Adrenal gland (tissue), 9 donors: ENCODE measurements at regions not wholly inside any gene's neighbourhood (a gene's known extent, or its start where the extent isn't known, plus 50 kb on each side); places are given as distances from the start of the nearest gene placed in this dataset.

Experiments
- DNase-seq, 7 donors: peaks; one replicate each; pipeline ENCODE4 v3.0.0-alpha.2; 2019 to 2020
- H3K27ac ChIP-seq, 5 donors: fragments of 200-600 bp; sonication (generic) in 4 of 5; 1 replicate in 3 of 5; 2 replicates in 2 of 5; pipeline versions ENCODE4 v1.5.1 to v1.8.0; 2016 to 2020; ENCODE audit warnings: mild to moderate bottlenecking in 1 of 5
- H3K27me3 ChIP-seq: fragments of 200-600 bp; 2 replicates; pipeline ENCODE4 v1.8.0; 2021
- H3K36me3 ChIP-seq, 2 donors: fragments of 200-600 bp; replicated peaks in 1 of 2; 1 replicate in 1 of 2; 2 replicates in 1 of 2; pipeline versions ENCODE4 v1.5.1 to v1.8.0; 2018 to 2022
- H3K4me1 ChIP-seq, 2 donors: fragments of 200-600 bp; replicated peaks in 1 of 2; 1 replicate in 1 of 2; 2 replicates in 1 of 2; pipeline versions ENCODE4 v1.5.1 to v1.8.0; 2018 to 2021
- H3K4me3 ChIP-seq, 4 donors: fragments of 200-600 bp; sonication (generic) in 3 of 4; one replicate each; pipeline ENCODE4 v1.5.1; 2016 to 2018
- H3K9me3 ChIP-seq, 3 donors: fragments of 200-600 bp; sonication (generic) in 1 of 3; replicated peaks in 1 of 3; 1 replicate in 2 of 3; 2 replicates in 1 of 3; pipeline versions ENCODE4 v1.5.1 to v1.8.0; 2016 to 2021
- POLR2A ChIP-seq, 2 donors: fragments of 450-650 bp; IDR thresholded peaks; one replicate each; pipeline ENCODE4 v1.6.1; 2017; ENCODE audit warnings: antibody characterized with exemption in 2 of 2, mild to moderate bottlenecking in 2 of 2, moderate library complexity in 1 of 2
- WGBS, 4 donors: extraction: QIAGEN DNeasy Blood & Tissue Kit in 2 of 4; methylation state at CpG; one replicate each; pipeline versions ENCODE4 v1.1.5 to v1.1.7; 2013 to 2017; 5-methylcytosine and 5-hydroxymethylcytosine counted together
- intact Hi-C, 2 donors: fragments of 100-400 bp; cut with DNase I; formaldehyde crosslinking; loops; one replicate each; pipeline versions ENCODE4 v1.14.1 to v1.15.0; 2022 to 2023
- TF ChIP-seq, protein P1 (sequence below), 6 experiments: fragments of 450-650 bp in 4 of 6; fragments of 200-600 bp in 2 of 6; sonication (generic) in 1 of 6; IDR thresholded peaks; 1 replicate in 5 of 6; 2 replicates in 1 of 6; pipeline versions ENCODE4 v1.5.1 to v1.8.0; 2016 to 2021; ENCODE audit warnings: antibody characterized with exemption in 6 of 6, mild to moderate bottlenecking in 2 of 6, moderate library complexity in 1 of 6
- donor health status: healthy with polysubstance abuse.
- donor health status: Bipolar disorder and iron deficiency.
- donor health status: DM: yes; HTN: yes; CAD: no.
- donor health status: DM: no; HTN: no; CAD: no.
- donor health status: DM: no; HTN: no; CAD: no.

DNA sequence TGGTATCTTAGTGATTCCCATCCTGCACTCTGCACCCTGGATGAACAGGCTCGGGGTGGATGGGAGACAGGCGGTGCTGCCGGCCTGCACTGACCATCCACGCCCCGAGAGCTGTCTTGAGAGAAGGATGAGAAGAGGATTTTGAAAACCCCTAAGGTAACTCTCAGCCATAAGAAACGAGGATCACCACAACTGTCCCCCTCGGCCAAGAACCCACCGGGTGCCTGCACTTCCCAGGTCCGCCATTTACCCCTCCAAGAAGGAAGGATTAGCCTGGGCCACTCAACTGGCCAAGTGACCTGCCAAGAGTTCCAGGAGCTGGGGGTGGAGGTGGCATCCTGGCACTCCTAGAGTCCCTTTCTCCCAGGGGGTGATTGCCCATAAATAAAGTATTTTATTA is 302.4 kb upstream of the TNRC6C start:
- intact Hi-C loops = no loop called here
- Histone ChIP-seq H3K9me3 (peaks cover 0 to 5% (median 0%) of the 10 kb centered on the region in 3 donors), H3K4me3 (no peak overlapping the region), H3K27ac (no peak overlapping the region), H3K36me3 (no peaks in the 10 kb centered on the region), H3K27me3 (peaks cover 18% of the 10 kb centered on the region), H3K4me1 (no peaks in the 10 kb centered on the region)
- no peak for TF ChIP-seq POLR2A (IDR thresholded peaks at IDR 0.05)
- TF ChIP-seq, protein P1, sequence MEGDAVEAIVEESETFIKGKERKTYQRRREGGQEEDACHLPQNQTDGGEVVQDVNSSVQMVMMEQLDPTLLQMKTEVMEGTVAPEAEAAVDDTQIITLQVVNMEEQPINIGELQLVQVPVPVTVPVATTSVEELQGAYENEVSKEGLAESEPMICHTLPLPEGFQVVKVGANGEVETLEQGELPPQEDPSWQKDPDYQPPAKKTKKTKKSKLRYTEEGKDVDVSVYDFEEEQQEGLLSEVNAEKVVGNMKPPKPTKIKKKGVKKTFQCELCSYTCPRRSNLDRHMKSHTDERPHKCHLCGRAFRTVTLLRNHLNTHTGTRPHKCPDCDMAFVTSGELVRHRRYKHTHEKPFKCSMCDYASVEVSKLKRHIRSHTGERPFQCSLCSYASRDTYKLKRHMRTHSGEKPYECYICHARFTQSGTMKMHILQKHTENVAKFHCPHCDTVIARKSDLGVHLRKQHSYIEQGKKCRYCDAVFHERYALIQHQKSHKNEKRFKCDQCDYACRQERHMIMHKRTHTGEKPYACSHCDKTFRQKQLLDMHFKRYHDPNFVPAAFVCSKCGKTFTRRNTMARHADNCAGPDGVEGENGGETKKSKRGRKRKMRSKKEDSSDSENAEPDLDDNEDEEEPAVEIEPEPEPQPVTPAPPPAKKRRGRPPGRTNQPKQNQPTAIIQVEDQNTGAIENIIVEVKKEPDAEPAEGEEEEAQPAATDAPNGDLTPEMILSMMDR (IDR thresholded peaks at IDR 0.05) = no peak
- DNase-seq = no peak
- 68 to 93% (median 85%) methylated on average over 4 to 9 of the region's 9 CpGs for WGBS, 4 donors

DNA sequence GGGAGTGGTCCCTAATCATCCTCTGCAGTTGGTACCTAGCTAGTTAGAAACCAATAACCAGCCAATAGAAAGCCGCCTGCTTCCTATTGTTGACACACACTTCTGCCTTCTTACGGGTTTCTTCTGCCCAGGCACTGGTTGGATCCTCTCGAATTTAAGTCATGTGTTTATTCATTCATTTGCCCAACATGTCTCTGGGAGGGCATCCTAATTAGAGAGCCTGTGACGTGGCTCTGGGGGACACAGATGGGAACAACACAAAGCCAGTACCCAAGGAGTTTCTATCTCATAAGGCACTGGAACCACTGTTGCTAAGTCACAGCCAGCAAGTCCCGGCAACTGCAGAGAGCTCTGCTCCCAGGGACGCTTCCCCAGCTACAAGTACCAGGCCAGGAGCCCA is 300.7 kb upstream of the TNRC6C start:
- Histone ChIP-seq H3K36me3 (no peaks in the 10 kb centered on the region), H3K27ac (no peak overlapping the region), H3K4me3 (no peak overlapping the region), H3K27me3 (peaks cover 18% of the 10 kb centered on the region), H3K4me1 (no peaks in the 10 kb centered on the region), H3K9me3 (peaks cover 0 to 5% (median 0%) of the 10 kb centered on the region in 3 donors)
- WGBS, 4 donors = 79 to 87% (median 80%) methylated on average over 6 of the region's 6 CpGs
- TF ChIP-seq, protein P1 (IDR thresholded peaks at IDR 0.05) = no peak
- no peak for TF ChIP-seq POLR2A (IDR thresholded peaks at IDR 0.05)
- intact Hi-C loops = no loop called here
- no peak for DNase-seq

DNA sequence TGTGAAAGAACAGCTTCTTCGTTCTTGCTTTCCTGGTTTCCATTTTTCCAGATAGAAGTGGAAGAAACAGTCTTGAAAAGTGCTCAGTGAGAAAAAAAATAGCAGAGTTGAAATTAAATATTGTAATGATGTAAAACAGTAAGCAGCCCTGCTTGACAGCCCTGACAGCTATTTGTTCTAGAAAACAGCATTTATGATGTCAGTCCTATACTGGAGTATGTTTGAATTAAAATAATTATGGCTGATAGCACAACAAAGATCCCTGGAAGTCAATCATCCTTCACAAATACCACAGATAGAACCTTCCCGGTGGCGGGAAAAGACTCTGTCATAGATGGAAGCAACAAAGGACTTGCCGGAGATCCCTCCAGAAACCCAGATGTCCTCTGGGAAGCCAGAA is 298.0 kb upstream of the TNRC6C start:
- intact Hi-C loops = no loop called here
- no peaks in the 10 kb centered on the region for H3K4me1 ChIP-seq

DNA sequence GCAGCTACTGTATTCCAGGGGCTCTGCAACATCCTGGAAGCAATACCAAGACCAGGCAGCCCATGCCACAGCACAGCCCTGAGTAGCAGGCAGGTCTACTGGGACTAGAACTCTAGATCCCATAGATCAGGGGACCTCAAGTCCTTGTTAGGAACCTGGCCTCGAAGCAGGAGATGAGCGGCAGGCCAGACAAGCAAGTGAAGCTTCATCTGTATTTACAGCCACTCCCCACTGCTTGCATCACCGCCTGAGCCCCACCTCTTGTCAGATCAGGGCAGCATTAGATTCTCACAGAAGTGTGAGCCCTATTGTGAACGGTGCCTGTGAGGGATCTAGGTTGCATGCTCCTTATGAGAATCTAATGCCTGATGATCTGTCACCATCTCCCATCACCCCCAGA is 295.7 kb upstream of the TNRC6C start:
- Histone ChIP-seq H3K27me3 (peaks cover 7% of the 10 kb centered on the region), H3K36me3 (no peaks in the 10 kb centered on the region), H3K9me3 (peaks cover 0 to 5% (median 0%) of the 10 kb centered on the region in 3 donors), H3K27ac (no peak overlapping the region), H3K4me3 (no peak overlapping the region), H3K4me1 (no peaks in the 10 kb centered on the region)
- WGBS, 4 donors = 88 to 93% (median 91%) methylated on average over 2 to 4 of the region's 4 CpGs
- no peak for DNase-seq
- TF ChIP-seq POLR2A (IDR thresholded peaks at IDR 0.05) = no peak
- TF ChIP-seq, protein P1 (IDR thresholded peaks at IDR 0.05) = no peak
- intact Hi-C loops = no loop called here

More for the DNA sequence above, 298.0 kb upstream of the TNRC6C start:
- H3K4me3 ChIP-seq = no peak overlapping the region
- peaks cover 18% of the 10 kb centered on the region for H3K27me3 ChIP-seq
- peaks cover 0 to 5% (median 0%) of the 10 kb centered on the region in 3 donors for H3K9me3 ChIP-seq
- TF ChIP-seq POLR2A (IDR thresholded peaks at IDR 0.05) = no peak
- TF ChIP-seq, protein P1 (IDR thresholded peaks at IDR 0.05) = no peak
- 87 to 89% (median 88%) methylated on average over 4 of the region's 4 CpGs for WGBS, 4 donors
- DNase-seq = no peak
- no peaks in the 10 kb centered on the region for H3K36me3 ChIP-seq
- no peak overlapping the region for H3K27ac ChIP-seq
